CD4-positive, alpha-beta T cell treated with Interleukin-1 beta for 1 hour (primary cell): ENCODE measurements at regions not wholly inside any gene's neighbourhood (a gene's known extent, or its start where the extent isn't known, plus 50 kb on each side); places are given as distances from the start of the nearest gene placed in this dataset.

Source experiments
- DNase-seq, 2 donors: peaks; one replicate each; pipeline ENCODE4 v3.0.0-alpha.2; 2020 to 2022

- no peak for DNase-seq
Measured at GRCh38 chr14:86015511-86015910, 485.6 kb downstream of the FLRT2 start.

GRCh38 chr14:86013641-86014040 is 483.7 kb downstream of the FLRT2 start:
- DNase-seq, result no peak

GRCh38 chr14:86012461-86012860 is 482.5 kb downstream of the FLRT2 start:
- DNase-seq, result no peak

GRCh38 chr14:86003998-86004397 is 474.1 kb downstream of the FLRT2 start:
- DNase-seq, result no peak

GRCh38 chr14:85996551-85996950 is 466.6 kb downstream of the FLRT2 start:
- no peak for DNase-seq

- DNase-seq, result no peak
Measured at GRCh38 chr14:85991156-85991555, 461.2 kb downstream of the FLRT2 start.

GRCh38 chr14:85987907-85988306 is 458.0 kb downstream of the FLRT2 start:
- DNase-seq, result no peak

GRCh38 chr14:85987292-85987691 is 457.3 kb downstream of the FLRT2 start:
- DNase-seq, result no peak

- DNase-seq, result no peak
Measured at GRCh38 chr14:85978582-85979250, 448.8 kb downstream of the FLRT2 start.

- DNase-seq, result no peak
Measured at GRCh38 chr14:85974602-85975001, 444.7 kb downstream of the FLRT2 start.

GRCh38 chr14:85963486-85963885 is 433.5 kb downstream of the FLRT2 start:
- no peak for DNase-seq

- DNase-seq, result no peak
Measured at GRCh38 chr14:85960756-85961155, 430.8 kb downstream of the FLRT2 start.

- no peak for DNase-seq
Measured at GRCh38 chr14:85959063-85959462, 429.1 kb downstream of the FLRT2 start.

- no peak for DNase-seq
Measured at GRCh38 chr14:85958069-85958468, 428.1 kb downstream of the FLRT2 start.

- no peak for DNase-seq
Measured at GRCh38 chr14:85953265-85953664, 423.3 kb downstream of the FLRT2 start.

- no peak for DNase-seq
Measured at GRCh38 chr14:85948153-85948552, 418.2 kb downstream of the FLRT2 start.

GRCh38 chr14:85947461-85948139 is 417.7 kb downstream of the FLRT2 start:
- DNase-seq, result no peak

- no peak for DNase-seq
Measured at GRCh38 chr14:85943192-85943591, 413.2 kb downstream of the FLRT2 start.

- DNase-seq, result peak in 1 of 2 donors; percentile 36
Measured at GRCh38 chr14:85934886-85935254, 404.9 kb downstream of the FLRT2 start.

GRCh38 chr14:85934123-85934885 is 404.4 kb downstream of the FLRT2 start:
- DNase-seq, result peak; percentile 75 to 88

GRCh38 chr14:85921241-85921640 is 391.3 kb downstream of the FLRT2 start:
- no peak for DNase-seq

GRCh38 chr14:85917716-85918115 is 387.8 kb downstream of the FLRT2 start:
- no peak for DNase-seq

- DNase-seq, result no peak
Measured at GRCh38 chr14:85915711-85916110, 385.8 kb downstream of the FLRT2 start.

- no peak for DNase-seq
Measured at GRCh38 chr14:85912141-85912540, 382.2 kb downstream of the FLRT2 start.
